ENCODE measurements at regions not wholly inside any gene's neighbourhood (a gene's known extent, or its start where the extent isn't known, plus 50 kb on each side); places are given as distances from the start of the nearest gene placed in this dataset.

- no peak for ATAC-seq
- Histone ChIP-seq H3K4me3 (no peak overlapping the region), H3K27ac (no peak overlapping the region), H3K4me1 (no peaks in the 10 kb centered on the region), H3K9me3 (peaks cover 0 to 11% of the 10 kb centered on the region in 2 donors), H3K27me3 (no peaks in the 10 kb centered on the region), H3K36me3 (no peaks in the 10 kb centered on the region)
- DNase-seq = no peak
- intact Hi-C loops (cut with DNase I) = no loop called here
- no peak for TF ChIP-seq CTCF (IDR thresholded peaks at IDR 0.05)
Measured at GRCh38 chr2:146048141-146048540, 1528.2 kb upstream of the ZEB2 start.

GRCh38 chr2:146041274-146041910, 1521.5 kb upstream of the ZEB2 start:
- TF ChIP-seq CTCF (IDR thresholded peaks at IDR 0.05) = no peak

GRCh38 chr2:146040051-146040450, 1520.1 kb upstream of the ZEB2 start:
- no peaks in the 10 kb centered on the region for H3K27me3 ChIP-seq
- ATAC-seq (no peak), DNase-seq (no peak)
- H3K4me1 ChIP-seq = no peaks in the 10 kb centered on the region
- no peak overlapping the region for H3K27ac ChIP-seq
- H3K9me3 ChIP-seq = no peaks in the 10 kb centered on the region
- TF ChIP-seq CTCF (IDR thresholded peaks at IDR 0.05) = no peak
- H3K36me3 ChIP-seq = no peaks in the 10 kb centered on the region
- H3K4me3 ChIP-seq = no peak overlapping the region
- intact Hi-C loops (cut with DNase I) = no loop called here

More at GRCh38 chr2:146041274-146041910, 1521.5 kb upstream of the ZEB2 start:
- Histone ChIP-seq H3K27ac (no peak overlapping the region), H3K27me3 (no peaks in the 10 kb centered on the region), H3K4me3 (no peak overlapping the region), H3K9me3 (no peaks in the 10 kb centered on the region), H3K4me1 (no peaks in the 10 kb centered on the region), H3K36me3 (no peaks in the 10 kb centered on the region)
- DNase-seq (no peak), ATAC-seq (no peak)
- intact Hi-C loops (cut with DNase I) = no loop called here

- ATAC-seq (no peak), DNase-seq (no peak)
- Histone ChIP-seq H3K4me3 (no peak overlapping the region), H3K27me3 (no peaks in the 10 kb centered on the region), H3K9me3 (no peaks in the 10 kb centered on the region), H3K36me3 (no peaks in the 10 kb centered on the region), H3K4me1 (no peaks in the 10 kb centered on the region), H3K27ac (no peak overlapping the region)
- intact Hi-C loops (cut with DNase I) = no loop called here
- no peak for TF ChIP-seq CTCF (IDR thresholded peaks at IDR 0.05)
Measured at GRCh38 chr2:146038014-146038413, 1518.1 kb upstream of the ZEB2 start.

- no peak for ATAC-seq
Measured at GRCh38 chr2:146037334-146037870, 1517.5 kb upstream of the ZEB2 start.

More at GRCh38 chr2:146037334-146037870, 1517.5 kb upstream of the ZEB2 start:
- H3K36me3 ChIP-seq = no peaks in the 10 kb centered on the region
- intact Hi-C loops (cut with DNase I) = no loop called here
- H3K4me1 ChIP-seq = no peaks in the 10 kb centered on the region
- H3K27ac ChIP-seq = no peak overlapping the region
- H3K4me3 ChIP-seq = no peak overlapping the region
- H3K27me3 ChIP-seq = no peaks in the 10 kb centered on the region
- TF ChIP-seq CTCF (IDR thresholded peaks at IDR 0.05) = no peak
- DNase-seq = no peak
- H3K9me3 ChIP-seq = no peaks in the 10 kb centered on the region

Data from left lung (tissue), 4 donors.